AG09319 (cell line): ENCODE measurements at regions not wholly inside any gene's neighbourhood (a gene's known extent, or its start where the extent isn't known, plus 50 kb on each side); places are given as distances from the start of the nearest gene placed in this dataset.

Source experiments
- DNase-seq: peaks from one replicate; pipeline ENCODE4 v3.0.0-alpha.2; 2010; ENCODE audit warnings: low read depth; ENCODE audit errors: extremely low read depth
- CTCF ChIP-seq: IDR thresholded peaks from 2 replicates; pipeline ENCODE4 v1.5.1; 2011; ENCODE audit warnings: low read depth, mild to moderate bottlenecking, inconsistent platforms, low read length, moderate library complexity

- DNase-seq = no peak
Observed at GRCh38 chr3:40720863-40721262, 196.1 kb downstream of the ZNF621 start.

GRCh38 chr3:40723083-40723660, 198.4 kb downstream of the ZNF621 start:
- DNase-seq = no peak
- no peak for TF ChIP-seq CTCF

More at GRCh38 chr3:40720863-40721262, 196.1 kb downstream of the ZNF621 start:
- TF ChIP-seq CTCF = no peak

GRCh38 chr3:40725031-40725430, 200.3 kb downstream of the ZNF621 start:
- DNase-seq = no peak

GRCh38 chr3:40731445-40731844, 206.7 kb downstream of the ZNF621 start:
- DNase-seq = no peak
- TF ChIP-seq CTCF = no peak

More at GRCh38 chr3:40725031-40725430, 200.3 kb downstream of the ZNF621 start:
- no peak for TF ChIP-seq CTCF

GRCh38 chr3:40736943-40737342, 212.2 kb downstream of the ZNF621 start:
- DNase-seq = no peak
- TF ChIP-seq CTCF = no peak

- TF ChIP-seq CTCF = no peak
- no peak for DNase-seq
Observed at GRCh38 chr3:40737343-40737742, 212.6 kb downstream of the ZNF621 start.

- no peak for DNase-seq
- no peak for TF ChIP-seq CTCF
Observed at GRCh38 chr3:40739971-40740370, 215.2 kb downstream of the ZNF621 start.
